Activated CD8-positive, alpha-beta T cell treated with anti-CD3 and anti-CD28 coated beads, Interleukin-2, amount 10 ng/mL, durations not matched to agents 7 days and 5 days (primary cell): ENCODE measurements at regions not wholly inside any gene's neighbourhood (a gene's known extent, or its start where the extent isn't known, plus 50 kb on each side); places are given as distances from the start of the nearest gene placed in this dataset.
A peak's percentile ranks its signal among the peaks of the same experiment; 100 is the strongest.

Experiments used
- ATAC-seq: fragments of 150-1000 bp; cut with Tn5 transposase; one replicate; pipeline ENCODE4 v1.10.0; 2021; ENCODE audit warnings: moderate library complexity
- CTCF ChIA-PET: fragments of 350-600 bp; sonication (Branson Sonifier 250); formaldehyde crosslinking; loops from one replicate; lab custom pipeline; 2021; ENCODE audit warnings: antibody characterized with exemption; lab: Charles Lee
- POLR2A ChIA-PET: fragments of 350-600 bp; sonication (Branson Sonifier 250); formaldehyde crosslinking; loops from one replicate; lab custom pipeline; 2021; ENCODE audit warnings: antibody characterized with exemption; lab: Charles Lee
- DNase-seq: peaks from one replicate; pipeline ENCODE4 v3.0.0-alpha.2; 2020
- H3K27ac Mint-ChIP-seq: one replicate; pipeline ENCODE4 v1.8.0; 2021; ENCODE audit warnings: mild to moderate bottlenecking, mixed read lengths
- H3K27me3 Mint-ChIP-seq: one replicate; pipeline ENCODE4 v1.8.0; 2021; ENCODE audit warnings: low read depth, mixed read lengths
- H3K36me3 Mint-ChIP-seq: one replicate; pipeline ENCODE4 v1.8.0; 2021; ENCODE audit warnings: low read depth, mixed read lengths
- H3K4me1 Mint-ChIP-seq: one replicate; pipeline ENCODE4 v1.8.0; 2021; ENCODE audit warnings: low read depth, mixed read lengths
- H3K4me3 Mint-ChIP-seq: one replicate; pipeline ENCODE4 v1.8.0; 2021; ENCODE audit warnings: mild to moderate bottlenecking, mixed read lengths
- H3K9me3 Mint-ChIP-seq: one replicate; pipeline ENCODE4 v1.8.0; 2022; ENCODE audit warnings: mixed read lengths; ENCODE audit not compliant: insufficient read depth

GRCh38 chr15:98505611-98506031, 142.7 kb upstream of the IGF1R start:
- H3K4me3 Mint-ChIP-seq: no peak overlapping the region
- no peaks in the 10 kb centered on the region for H3K9me3 Mint-ChIP-seq
- ChIA-PET POLR2A (no interaction called here), CTCF (no interaction called here)
- no peak for DNase-seq
- no peak for ATAC-seq
- H3K4me1 Mint-ChIP-seq: no peaks in the 10 kb centered on the region
- H3K27ac Mint-ChIP-seq: no peak overlapping the region
- H3K27me3 Mint-ChIP-seq: peaks cover 18% of the 10 kb centered on the region
- no peaks in the 10 kb centered on the region for H3K36me3 Mint-ChIP-seq

GRCh38 chr15:98506172-98506571, 142.2 kb upstream of the IGF1R start:
- ATAC-seq (no peak), DNase-seq (no peak)
- ChIA-PET CTCF (no interaction called here), POLR2A (no interaction called here)
- H3K27me3 Mint-ChIP-seq: peaks cover 18% of the 10 kb centered on the region
- no peaks in the 10 kb centered on the region for H3K4me1 Mint-ChIP-seq
- no peak overlapping the region for H3K27ac Mint-ChIP-seq
- no peaks in the 10 kb centered on the region for H3K9me3 Mint-ChIP-seq
- H3K36me3 Mint-ChIP-seq: no peaks in the 10 kb centered on the region
- H3K4me3 Mint-ChIP-seq: no peak overlapping the region

GRCh38 chr15:98506711-98507110, 141.6 kb upstream of the IGF1R start:
- H3K9me3 Mint-ChIP-seq: no peaks in the 10 kb centered on the region
- ATAC-seq (no peak), DNase-seq (no peak)
- H3K27me3 Mint-ChIP-seq: peaks cover 18% of the 10 kb centered on the region
- H3K4me3 Mint-ChIP-seq: no peak overlapping the region
- no peaks in the 10 kb centered on the region for H3K36me3 Mint-ChIP-seq
- no peak overlapping the region for H3K27ac Mint-ChIP-seq
- ChIA-PET CTCF (no interaction called here), POLR2A (no interaction called here)
- no peaks in the 10 kb centered on the region for H3K4me1 Mint-ChIP-seq

- no peak overlapping the region for H3K4me3 Mint-ChIP-seq
- DNase-seq: no peak
- POLR2A ChIA-PET: no interaction called here
- CTCF ChIA-PET: interaction anchor here (1.7 kb wide), 1 partner anchor 145 kb away, joined by 3 read pairs; no protein-coding TSS in a partner anchor
- no peak for ATAC-seq
- H3K36me3 Mint-ChIP-seq: no peaks in the 10 kb centered on the region
- no peaks in the 10 kb centered on the region for H3K9me3 Mint-ChIP-seq
- H3K27me3 Mint-ChIP-seq: peaks cover 2% of the 10 kb centered on the region
- no peaks in the 10 kb centered on the region for H3K4me1 Mint-ChIP-seq
- no peak overlapping the region for H3K27ac Mint-ChIP-seq
Measured at GRCh38 chr15:98513428-98513986, 134.8 kb upstream of the IGF1R start.

GRCh38 chr15:98514034-98514622, 134.2 kb upstream of the IGF1R start:
- Mint-ChIP-seq H3K36me3 (no peaks in the 10 kb centered on the region), H3K4me3 (no peak overlapping the region), H3K27me3 (peaks cover 4% of the 10 kb centered on the region), H3K4me1 (peaks cover 4% of the 10 kb centered on the region), H3K27ac (no peak overlapping the region), H3K9me3 (no peaks in the 10 kb centered on the region)
- POLR2A ChIA-PET: no interaction called here
- no peak for ATAC-seq
- CTCF ChIA-PET: interaction anchor here (0.9 to 1.7 kb wide), 2 partner anchors 133 to 144 kb away, joined by 3 read pairs; no protein-coding TSS in a partner anchor
- DNase-seq: no peak

- peaks cover 4% of the 10 kb centered on the region for H3K27me3 Mint-ChIP-seq
- H3K36me3 Mint-ChIP-seq: no peaks in the 10 kb centered on the region
- ChIA-PET CTCF (interaction anchor here (0.6 to 3.4 kb wide), 41 partner anchors 9 to 559 kb away, joined by 3 to 72 read pairs (median 4); no protein-coding TSS in a partner anchor), POLR2A (interaction anchor here (0.6 kb wide), 2 partner anchors 81 to 497 kb away, joined by 3 to 4 read pairs; no protein-coding TSS in a partner anchor)
- no peak overlapping the region for H3K27ac Mint-ChIP-seq
- ATAC-seq: peak; percentile 86
- no peaks in the 10 kb centered on the region for H3K9me3 Mint-ChIP-seq
- DNase-seq: peak; percentile 63
- H3K4me3 Mint-ChIP-seq: no peak overlapping the region
- H3K4me1 Mint-ChIP-seq: peaks cover 7% of the 10 kb centered on the region
Measured at GRCh38 chr15:98518823-98519561, 129.3 kb upstream of the IGF1R start.

- Mint-ChIP-seq H3K4me3 (no peak overlapping the region), H3K27me3 (peaks cover 4% of the 10 kb centered on the region), H3K36me3 (no peaks in the 10 kb centered on the region), H3K4me1 (peaks cover 7% of the 10 kb centered on the region), H3K27ac (no peak overlapping the region), H3K9me3 (no peaks in the 10 kb centered on the region)
- POLR2A ChIA-PET: interaction anchor here (0.5 kb wide), 1 partner anchor 128 kb away, joined by 4 read pairs; no protein-coding TSS in a partner anchor
- ATAC-seq (no peak), DNase-seq (no peak)
- CTCF ChIA-PET: interaction anchor here (0.7 to 3.4 kb wide), 34 partner anchors 8 to 558 kb away, joined by 3 to 72 read pairs (median 4); no protein-coding TSS in a partner anchor
Measured at GRCh38 chr15:98519767-98520550, 128.4 kb upstream of the IGF1R start.

- Mint-ChIP-seq H3K27ac (no peak overlapping the region), H3K4me3 (no peak overlapping the region), H3K4me1 (peaks cover 7% of the 10 kb centered on the region), H3K36me3 (no peaks in the 10 kb centered on the region), H3K27me3 (peaks cover 4% of the 10 kb centered on the region), H3K9me3 (no peaks in the 10 kb centered on the region)
- no peak for ATAC-seq
- ChIA-PET POLR2A (interaction anchor here (0.6 to 0.7 kb wide), 2 partner anchors 15 to 539 kb away, joined by 3 read pairs; no protein-coding TSS in a partner anchor), CTCF (interaction anchor here (1.1 to 2.2 kb wide), 2 partner anchors 138 to 360 kb away, joined by 4 to 5 read pairs; no protein-coding TSS in a partner anchor)
- DNase-seq: no peak
Measured at GRCh38 chr15:98522127-98522526, 126.2 kb upstream of the IGF1R start.

- Mint-ChIP-seq H3K9me3 (no peaks in the 10 kb centered on the region), H3K4me3 (no peak overlapping the region), H3K27ac (no peak overlapping the region), H3K36me3 (no peaks in the 10 kb centered on the region), H3K27me3 (peaks cover 6% of the 10 kb centered on the region), H3K4me1 (peaks cover 3% of the 10 kb centered on the region)
- CTCF ChIA-PET: interaction anchor here (1.6 kb wide), 1 partner anchor 136 kb away, joined by 5 read pairs; no protein-coding TSS in a partner anchor
- no peak for ATAC-seq
- DNase-seq: no peak
- POLR2A ChIA-PET: no interaction called here
Measured at GRCh38 chr15:98523912-98524662, 124.3 kb upstream of the IGF1R start.

GRCh38 chr15:98524838-98525660, 123.3 kb upstream of the IGF1R start:
- ChIA-PET POLR2A (no interaction called here), CTCF (no interaction called here)

More at GRCh38 chr15:98524838-98525660, 123.3 kb upstream of the IGF1R start:
- DNase-seq (no peak), ATAC-seq (no peak)
- Mint-ChIP-seq H3K4me1 (no peaks in the 10 kb centered on the region), H3K27me3 (peaks cover 10% of the 10 kb centered on the region), H3K27ac (no peak overlapping the region), H3K4me3 (no peak overlapping the region), H3K36me3 (no peaks in the 10 kb centered on the region), H3K9me3 (no peaks in the 10 kb centered on the region)
